Gastroesophageal sphincter (tissue), 3 donors: ENCODE measurements at regions not wholly inside any gene's neighbourhood (a gene's known extent, or its start where the extent isn't known, plus 50 kb on each side); places are given as distances from the start of the nearest gene placed in this dataset.

ENCODE experiments used
- CTCF ChIP-seq, 4 experiments: fragments of 200-600 bp in 2 of 4; fragments of 450-650 bp in 2 of 4; sonication (generic) in 1 of 4; IDR thresholded peaks; one replicate each; pipeline ENCODE4 v1.5.1; 2017 to 2019; ENCODE audit warnings: antibody characterized with exemption in 4 of 4, mild to moderate bottlenecking in 2 of 4, moderate library complexity in 2 of 4
- EP300 ChIP-seq: sonication (generic); formaldehyde crosslinking; IDR thresholded peaks from one replicate; pipeline ENCODE4 v1.6.1; 2017; ENCODE audit warnings: antibody characterized with exemption, mild to moderate bottlenecking
- POLR2A ChIP-seq, 2 donors: fragments of 450-650 bp; IDR thresholded peaks; one replicate each; pipeline ENCODE4 v1.6.1; 2017; ENCODE audit warnings: antibody characterized with exemption in 2 of 2, mild to moderate bottlenecking in 2 of 2, moderate library complexity in 1 of 2
- POLR2AphosphoS5 ChIP-seq: sonication (generic); formaldehyde crosslinking; IDR thresholded peaks from one replicate; pipeline ENCODE4 v1.6.1; 2017; ENCODE audit warnings: antibody characterized with exemption

GRCh38 chr2:168343586-168343985 is 96.2 kb upstream of the STK39 start:
- TF ChIP-seq CTCF (IDR thresholded peaks at IDR 0.05) (no peak), POLR2A (IDR thresholded peaks at IDR 0.05) (no peak), POLR2AphosphoS5 (no peak), EP300 (no peak)
